HCT116 (cell line): ENCODE measurements at regions not wholly inside any gene's neighbourhood (a gene's known extent, or its start where the extent isn't known, plus 50 kb on each side); places are given as distances from the start of the nearest gene placed in this dataset.

Experiments used
- ATAC-seq: fragments of 200-7000 bp; cut with Tn5 transposase; 2 replicates; pipeline ENCODE4 v1.9.1; 2020; ENCODE audit warnings: mild to moderate bottlenecking, moderate library complexity
- BruUV-seq: library from RNA; stranded (reverse); fragments of 400-500 nt; replicated peaks from 2 replicates; lab custom pipeline; 2021; lab: Mats Ljungman, UMichigan
- CTCF ChIA-PET: fragments of 300-600 bp; sonication (Branson Sonifier 250); formaldehyde crosslinking; loops from one replicate; lab custom pipeline; 2021; ENCODE audit warnings: antibody characterized with exemption; lab: Charles Lee
- POLR2A ChIA-PET: fragments of 300-600, 350-600 bp; sonication (Branson Sonifier 250); formaldehyde crosslinking; loops from one replicate; lab custom pipeline; 2021; ENCODE audit warnings: antibody characterized with exemption; lab: Charles Lee
- RAD21 ChIA-PET, 2 experiments: fragments of 300-600 bp; sonication (Branson Sonifier 250); formaldehyde crosslinking; loops; one replicate each; lab custom pipeline; 2023; ENCODE audit warnings: low total read pairs in 2 of 2; ENCODE audit not compliant: uncharacterized antibody in 2 of 2, unreplicated experiment in 2 of 2, low non-redundant PET in 1 of 2; lab: Charles Lee
- DNase-seq: peaks from one replicate; pipeline ENCODE4 v3.0.0-alpha.2; 2010; ENCODE audit warnings: low read depth, low spot score
- H2AFZ ChIP-seq: fragments of 200-600 bp; shearing (Covaris generic), sonication (generic); 2 replicates; pipeline ENCODE4 v1.6.1; 2017; ENCODE audit warnings: low read depth, mixed run types, mixed read lengths, antibody characterized with exemption, low read length; ENCODE audit not compliant: poor library complexity, severe bottlenecking
- H3K27ac ChIP-seq: 2 replicates; pipeline ENCODE4 v1.5.1; 2012; ENCODE audit warnings: low read depth, low read length
- H3K27me3 ChIP-seq: fragments of 200-600 bp; sonication (generic); 2 replicates; pipeline ENCODE4 v1.6.1; 2016; ENCODE audit warnings: mixed run types, low read length, mixed read lengths; ENCODE audit not compliant: insufficient read depth
- H3K36me3 ChIP-seq, 2 experiments: fragments of 200-500 bp in 1 of 2; fragments of 200-600 bp in 1 of 2; sonication (Bioruptor generic) in 1 of 2; sonication (generic) in 1 of 2; 2 replicates each; pipeline versions ENCODE4 v1.5.1 to v1.6.1; 2014 to 2016; ENCODE audit warnings: low read length in 2 of 2, inconsistent platforms in 1 of 2, mixed read lengths in 1 of 2, mixed run types in 1 of 2; ENCODE audit not compliant: insufficient read depth in 2 of 2, control insufficient read depth in 1 of 2
- H3K4me1 ChIP-seq, 2 experiments: fragments of 200-600 bp in 1 of 2; sonication (generic) in 1 of 2; 2 replicates each; pipeline versions ENCODE4 v1.5.1 to v1.6.1; 2012 to 2017; ENCODE audit warnings: low read length in 2 of 2, inconsistent platforms in 1 of 2, mild to moderate bottlenecking in 1 of 2, mixed read lengths in 1 of 2, mixed run types in 1 of 2, moderate library complexity in 1 of 2; ENCODE audit not compliant: insufficient read depth in 2 of 2, control insufficient read depth in 1 of 2
- H3K4me2 ChIP-seq: fragments of 200-600 bp; sonication (generic); 2 replicates; pipeline ENCODE4 v1.6.1; 2017; ENCODE audit warnings: mixed run types, low read length, mixed read lengths
- H3K4me3 ChIP-seq, 2 experiments: fragments of 200-600 bp in 1 of 2; sonication (generic) in 1 of 2; replicated peaks in 1 of 2; 2 replicates each; pipeline ENCODE4 v1.5.1; 2011 to 2016; ENCODE audit warnings: low read length in 2 of 2, control low read depth in 1 of 2, low read depth in 1 of 2, mild to moderate bottlenecking in 1 of 2, mixed read lengths in 1 of 2, mixed run types in 1 of 2
- H3K79me2 ChIP-seq: fragments of 200-600 bp; sonication (generic); 2 replicates; pipeline ENCODE4 v1.6.1; 2017; ENCODE audit warnings: mild to moderate bottlenecking, mixed run types, low read length, moderate library complexity, mixed read lengths; ENCODE audit not compliant: insufficient read depth
- H3K9ac ChIP-seq: fragments of 200-600 bp; sonication (generic); 2 replicates; pipeline ENCODE4 v1.6.1; 2016; ENCODE audit warnings: low read length, mixed read lengths
- H3K9me2 ChIP-seq: fragments of 200-600 bp; sonication (generic), shearing (Covaris generic); 2 replicates; pipeline ENCODE4 v1.6.1; 2017; ENCODE audit warnings: mixed run types, mild to moderate bottlenecking, moderate library complexity; ENCODE audit not compliant: insufficient read depth
- H3K9me3 ChIP-seq, 2 experiments: fragments of 200-500 bp in 1 of 2; fragments of 200-600 bp in 1 of 2; sonication (Bioruptor generic) in 1 of 2; sonication (generic) in 1 of 2; 2 replicates each; pipeline ENCODE4 v1.6.1; 2014 to 2017; ENCODE audit warnings: low read length in 2 of 2, mixed read lengths in 2 of 2, inconsistent platforms in 1 of 2, low read depth in 1 of 2, mild to moderate bottlenecking in 1 of 2, mixed run types in 1 of 2, moderate library complexity in 1 of 2; ENCODE audit not compliant: control insufficient read depth in 1 of 2, insufficient read depth in 1 of 2
- H4K20me1 ChIP-seq: fragments of 200-600 bp; sonication (generic), shearing (Covaris generic); 2 replicates; pipeline ENCODE4 v1.6.1; 2017; ENCODE audit warnings: mixed run types, mild to moderate bottlenecking, moderate library complexity; ENCODE audit not compliant: insufficient read depth
- CBX3 ChIP-seq: IDR thresholded peaks from 2 replicates; pipeline ENCODE4 v1.6.1; 2012; ENCODE audit warnings: low read depth
- CEBPB ChIP-seq: IDR thresholded peaks from 2 replicates; pipeline ENCODE4 v1.6.1; 2012; ENCODE audit warnings: low read depth
- EGR1 ChIP-seq: IDR thresholded peaks from 2 replicates; pipeline ENCODE4 v1.6.1; 2012; ENCODE audit warnings: low read depth
- ELF1 ChIP-seq: IDR thresholded peaks from 2 replicates; pipeline ENCODE4 v1.6.1; 2012; ENCODE audit warnings: low read depth, borderline replicate concordance
- EZH2phosphoT487 ChIP-seq: fragments of 200-600 bp; IDR thresholded peaks from 2 replicates; pipeline ENCODE4 v1.6.1; 2018; ENCODE audit warnings: antibody characterized with exemption, borderline replicate concordance
- FOSL1 ChIP-seq: IDR thresholded peaks from 2 replicates; pipeline ENCODE4 v1.6.1; 2012; ENCODE audit warnings: low read depth
- JUND ChIP-seq: IDR thresholded peaks from 2 replicates; pipeline ENCODE4 v1.6.1; 2012
- MAX ChIP-seq: IDR thresholded peaks from 2 replicates; pipeline ENCODE4 v1.6.1; 2012
- RAD21 ChIP-seq: IDR thresholded peaks from 2 replicates; pipeline ENCODE4 v1.6.1; 2012; ENCODE audit warnings: low read depth, mild to moderate bottlenecking
- SIN3A ChIP-seq: IDR thresholded peaks from 2 replicates; pipeline ENCODE4 v1.6.1; 2012; ENCODE audit warnings: low read depth
- YY1 ChIP-seq: IDR thresholded peaks from 2 replicates; pipeline ENCODE4 v1.6.1; 2011; ENCODE audit warnings: low read length, low read depth, moderate library complexity, mild to moderate bottlenecking; ENCODE audit not compliant: insufficient replicate concordance; ENCODE audit errors: extremely low read depth
- ZFX ChIP-seq: fragments of 450-650 bp; IDR thresholded peaks from 2 replicates; pipeline ENCODE4 v1.6.1; 2017
- ZNF274 ChIP-seq: fragments of 200-500 bp; sonication (Bioruptor generic); IDR thresholded peaks from 2 replicates; pipeline ENCODE4 v1.6.1; 2014; ENCODE audit warnings: mild to moderate bottlenecking, low read depth, low read length, inconsistent platforms
- intact Hi-C: fragments of 100-400 bp; cut with micrococcal nuclease; formaldehyde crosslinking; loops from 2 replicates; pipeline ENCODE4 v1.10.0; 2022
- TF ChIP-seq, protein P1 (sequence below): IDR thresholded peaks from 2 replicates; pipeline ENCODE4 v1.6.1; 2011; ENCODE audit warnings: mild to moderate bottlenecking, low read length, moderate library complexity; ENCODE audit not compliant: insufficient replicate concordance; ENCODE audit errors: extremely low read depth
- TF ChIP-seq, protein P2 (sequence below): IDR thresholded peaks from 2 replicates; pipeline ENCODE4 v1.6.1; 2012; ENCODE audit warnings: low read depth

- no peak overlapping the region for H3K4me3 ChIP-seq
- no peaks in the 10 kb centered on the region for H3K9me2 ChIP-seq
- no peaks in the 10 kb centered on the region for H3K79me2 ChIP-seq
- BruUV-seq, result no TSS peak
- H3K9ac ChIP-seq, result no peak overlapping the region
- ChIA-PET POLR2A (no interaction called here), RAD21 (no interaction called here), CTCF (no interaction called here)
- no peaks in the 10 kb centered on the region for H3K36me3 ChIP-seq
- no peaks in the 10 kb centered on the region for H4K20me1 ChIP-seq
- no peak overlapping the region for H2AFZ ChIP-seq
- DNase-seq (no peak), ATAC-seq (no peak)
- no peaks in the 10 kb centered on the region for H3K4me1 ChIP-seq
- peaks cover 24% of the 10 kb centered on the region for H3K27me3 ChIP-seq
- intact Hi-C loops, result loop anchor here (2.0 kb wide), 1 partner anchor 16 kb away; no protein-coding TSS in a partner anchor
- no peaks in the 10 kb centered on the region for H3K9me3 ChIP-seq
- H3K27ac ChIP-seq, result no peak overlapping the region
- TF ChIP-seq ZNF274 (no peak), ELF1 (no peak), YY1 (no peak), EGR1 (no peak), CBX3 (no peak), RAD21 (no peak), EZH2phosphoT487 (no peak), MAX (no peak), CEBPB (no peak), SIN3A (no peak), JUND (no peak), ZFX (no peak), FOSL1 (no peak)
- TF ChIP-seq, protein P1, sequence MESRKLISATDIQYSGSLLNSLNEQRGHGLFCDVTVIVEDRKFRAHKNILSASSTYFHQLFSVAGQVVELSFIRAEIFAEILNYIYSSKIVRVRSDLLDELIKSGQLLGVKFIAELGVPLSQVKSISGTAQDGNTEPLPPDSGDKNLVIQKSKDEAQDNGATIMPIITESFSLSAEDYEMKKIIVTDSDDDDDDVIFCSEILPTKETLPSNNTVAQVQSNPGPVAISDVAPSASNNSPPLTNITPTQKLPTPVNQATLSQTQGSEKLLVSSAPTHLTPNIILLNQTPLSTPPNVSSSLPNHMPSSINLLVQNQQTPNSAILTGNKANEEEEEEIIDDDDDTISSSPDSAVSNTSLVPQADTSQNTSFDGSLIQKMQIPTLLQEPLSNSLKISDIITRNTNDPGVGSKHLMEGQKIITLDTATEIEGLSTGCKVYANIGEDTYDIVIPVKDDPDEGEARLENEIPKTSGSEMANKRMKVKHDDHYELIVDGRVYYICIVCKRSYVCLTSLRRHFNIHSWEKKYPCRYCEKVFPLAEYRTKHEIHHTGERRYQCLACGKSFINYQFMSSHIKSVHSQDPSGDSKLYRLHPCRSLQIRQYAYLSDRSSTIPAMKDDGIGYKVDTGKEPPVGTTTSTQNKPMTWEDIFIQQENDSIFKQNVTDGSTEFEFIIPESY, result no peak
- TF ChIP-seq, protein P2, sequence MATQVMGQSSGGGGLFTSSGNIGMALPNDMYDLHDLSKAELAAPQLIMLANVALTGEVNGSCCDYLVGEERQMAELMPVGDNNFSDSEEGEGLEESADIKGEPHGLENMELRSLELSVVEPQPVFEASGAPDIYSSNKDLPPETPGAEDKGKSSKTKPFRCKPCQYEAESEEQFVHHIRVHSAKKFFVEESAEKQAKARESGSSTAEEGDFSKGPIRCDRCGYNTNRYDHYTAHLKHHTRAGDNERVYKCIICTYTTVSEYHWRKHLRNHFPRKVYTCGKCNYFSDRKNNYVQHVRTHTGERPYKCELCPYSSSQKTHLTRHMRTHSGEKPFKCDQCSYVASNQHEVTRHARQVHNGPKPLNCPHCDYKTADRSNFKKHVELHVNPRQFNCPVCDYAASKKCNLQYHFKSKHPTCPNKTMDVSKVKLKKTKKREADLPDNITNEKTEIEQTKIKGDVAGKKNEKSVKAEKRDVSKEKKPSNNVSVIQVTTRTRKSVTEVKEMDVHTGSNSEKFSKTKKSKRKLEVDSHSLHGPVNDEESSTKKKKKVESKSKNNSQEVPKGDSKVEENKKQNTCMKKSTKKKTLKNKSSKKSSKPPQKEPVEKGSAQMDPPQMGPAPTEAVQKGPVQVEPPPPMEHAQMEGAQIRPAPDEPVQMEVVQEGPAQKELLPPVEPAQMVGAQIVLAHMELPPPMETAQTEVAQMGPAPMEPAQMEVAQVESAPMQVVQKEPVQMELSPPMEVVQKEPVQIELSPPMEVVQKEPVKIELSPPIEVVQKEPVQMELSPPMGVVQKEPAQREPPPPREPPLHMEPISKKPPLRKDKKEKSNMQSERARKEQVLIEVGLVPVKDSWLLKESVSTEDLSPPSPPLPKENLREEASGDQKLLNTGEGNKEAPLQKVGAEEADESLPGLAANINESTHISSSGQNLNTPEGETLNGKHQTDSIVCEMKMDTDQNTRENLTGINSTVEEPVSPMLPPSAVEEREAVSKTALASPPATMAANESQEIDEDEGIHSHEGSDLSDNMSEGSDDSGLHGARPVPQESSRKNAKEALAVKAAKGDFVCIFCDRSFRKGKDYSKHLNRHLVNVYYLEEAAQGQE, result no peak
- no peak overlapping the region for H3K4me2 ChIP-seq
These were observed 62.9 kb downstream of the NHLRC3 start for GRCh38 chr13:39100996-39101738.
